Mesothelial cell of epicardium (in vitro differentiated cells): ENCODE measurements at regions not wholly inside any gene's neighbourhood (a gene's known extent, or its start where the extent isn't known, plus 50 kb on each side); places are given as distances from the start of the nearest gene placed in this dataset.
"Not testable (repeated sequence)": the region's sequence is repeated elsewhere in the genome, so short reads cannot be mapped to it uniquely, and the experiment has no call there.

ENCODE experiments used
- DNase-seq, 2 experiments: peaks; one replicate each; pipeline ENCODE4 v3.0.0; 2021; ENCODE audit warnings: low spot score in 2 of 2; ENCODE audit not compliant: unreplicated experiment in 2 of 2
- H3K27ac Mint-ChIP-seq: 2 replicates; pipeline ENCODE4 v1.8.0; 2021; ENCODE audit warnings: mixed read lengths
- H3K27me3 Mint-ChIP-seq: 2 replicates; pipeline ENCODE4 v1.8.0; 2021; ENCODE audit warnings: low read depth, mixed read lengths
- H3K36me3 Mint-ChIP-seq: 2 replicates; pipeline ENCODE4 v1.8.0; 2021; ENCODE audit warnings: mixed read lengths
- H3K4me1 Mint-ChIP-seq: 2 replicates; pipeline ENCODE4 v1.8.0; 2021; ENCODE audit warnings: mixed read lengths
- H3K4me3 Mint-ChIP-seq: 2 replicates; pipeline ENCODE4 v1.8.0; 2021; ENCODE audit warnings: mild to moderate bottlenecking, moderate library complexity, mixed read lengths
- H3K9me3 Mint-ChIP-seq: 2 replicates; pipeline ENCODE4 v1.8.0; 2021; ENCODE audit warnings: mixed read lengths
- CTCF ChIP-seq: fragments of 200-600 bp; sonication (generic); IDR thresholded peaks from one replicate; pipeline ENCODE4 v1.5.0; 2021; ENCODE audit warnings: antibody characterized with exemption; ENCODE audit not compliant: unreplicated experiment

DNA sequence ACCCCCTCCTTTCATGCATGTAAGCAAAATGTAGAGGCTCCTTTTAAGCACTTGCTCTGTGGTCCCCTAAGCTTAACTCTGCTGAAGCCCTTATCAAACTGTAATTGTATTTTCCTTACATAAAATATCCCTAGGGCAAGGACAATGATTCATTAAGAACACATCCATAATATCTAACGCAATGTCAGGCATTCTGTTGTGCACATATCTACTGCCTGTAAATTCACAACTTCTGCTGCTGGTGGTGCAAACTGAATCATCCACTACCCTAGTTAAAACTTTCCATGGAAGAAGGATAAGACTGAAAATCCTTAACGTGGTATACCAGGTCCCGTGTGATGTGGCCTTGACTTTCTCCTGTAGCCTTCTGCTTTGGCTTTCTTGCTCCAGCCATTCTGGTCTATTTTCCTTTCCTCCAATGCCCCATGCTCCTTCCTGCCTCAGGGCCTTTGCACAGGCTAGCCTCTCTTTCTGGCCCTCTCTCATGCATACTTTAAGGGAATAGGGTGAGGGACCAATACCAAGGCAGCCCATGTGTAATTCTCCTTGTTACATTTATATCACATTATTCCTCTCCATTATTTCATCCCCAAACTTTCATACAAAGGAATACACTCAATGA lies 113.6 kb upstream of the ZFP64 start:
- H3K9me3 Mint-ChIP-seq = peaks cover 7% of the 10 kb centered on the region
- H3K36me3 Mint-ChIP-seq = no peaks in the 10 kb centered on the region
- H3K4me1 Mint-ChIP-seq = peaks cover 13% of the 10 kb centered on the region
- no peak for DNase-seq
- no peak for TF ChIP-seq CTCF
- H3K4me3 Mint-ChIP-seq = no peak overlapping the region
- no peak overlapping the region for H3K27ac Mint-ChIP-seq
- H3K27me3 Mint-ChIP-seq = peaks cover 24% of the 10 kb centered on the region

DNA sequence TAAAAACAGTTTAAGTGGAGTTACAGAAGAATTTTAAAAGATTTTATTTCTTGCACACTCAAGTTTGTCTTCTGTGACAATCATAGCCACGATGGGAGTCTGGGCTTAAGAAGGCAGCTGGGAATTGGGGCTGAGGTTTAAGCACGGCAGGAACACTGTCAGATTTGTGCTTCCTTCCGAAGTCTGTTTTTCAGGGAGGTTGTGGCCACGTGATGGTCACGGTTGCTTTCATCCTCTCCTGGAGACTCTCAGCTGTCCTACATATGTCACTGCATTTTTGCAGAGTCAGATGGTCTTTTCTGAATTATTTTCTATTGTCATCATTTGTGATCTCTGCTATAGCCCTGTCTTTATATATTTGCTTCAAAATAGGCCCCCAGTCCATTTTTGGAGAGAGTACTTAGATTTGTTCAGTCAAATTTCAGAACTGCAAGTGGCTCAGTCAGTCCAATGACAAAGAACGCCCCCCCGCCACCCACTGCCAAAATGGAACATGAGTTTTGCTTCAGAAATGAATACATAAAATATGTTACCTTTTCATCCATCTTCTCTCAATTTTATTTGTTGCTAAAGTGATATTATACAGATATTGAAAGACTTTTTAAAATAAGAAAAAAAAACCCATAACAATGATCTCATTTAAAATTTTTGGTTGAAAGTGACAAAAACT lies 111.8 kb upstream of the ZFP64 start:
- H3K27me3 Mint-ChIP-seq = peaks cover 30% of the 10 kb centered on the region
- no peak for TF ChIP-seq CTCF
- H3K27ac Mint-ChIP-seq = no peak overlapping the region
- peaks cover 7% of the 10 kb centered on the region for H3K9me3 Mint-ChIP-seq
- H3K36me3 Mint-ChIP-seq = no peaks in the 10 kb centered on the region
- H3K4me3 Mint-ChIP-seq = no peak overlapping the region
- DNase-seq = no peak
- peaks cover under 1% of the 10 kb centered on the region for H3K4me1 Mint-ChIP-seq

GRCh38 chr20:52302736-52303135 lies 111.2 kb upstream of the ZFP64 start:
- H3K9me3 Mint-ChIP-seq = peaks cover 7% of the 10 kb centered on the region
- H3K27me3 Mint-ChIP-seq = peaks cover 30% of the 10 kb centered on the region
- no peaks in the 10 kb centered on the region for H3K36me3 Mint-ChIP-seq
- no peak for TF ChIP-seq CTCF
- H3K4me1 Mint-ChIP-seq = no peaks in the 10 kb centered on the region
- no peak overlapping the region for H3K4me3 Mint-ChIP-seq
- DNase-seq = no peak
- H3K27ac Mint-ChIP-seq = no peak overlapping the region

- not testable (repeated sequence) for H3K4me3 Mint-ChIP-seq, H3K27ac Mint-ChIP-seq, H3K4me1 Mint-ChIP-seq, H3K9me3 Mint-ChIP-seq, DNase-seq, H3K36me3 Mint-ChIP-seq
- peaks cover 30% of the 10 kb centered on the region for H3K27me3 Mint-ChIP-seq
Measured at GRCh38 chr20:52302051-52302450, 110.5 kb upstream of the ZFP64 start.

DNA sequence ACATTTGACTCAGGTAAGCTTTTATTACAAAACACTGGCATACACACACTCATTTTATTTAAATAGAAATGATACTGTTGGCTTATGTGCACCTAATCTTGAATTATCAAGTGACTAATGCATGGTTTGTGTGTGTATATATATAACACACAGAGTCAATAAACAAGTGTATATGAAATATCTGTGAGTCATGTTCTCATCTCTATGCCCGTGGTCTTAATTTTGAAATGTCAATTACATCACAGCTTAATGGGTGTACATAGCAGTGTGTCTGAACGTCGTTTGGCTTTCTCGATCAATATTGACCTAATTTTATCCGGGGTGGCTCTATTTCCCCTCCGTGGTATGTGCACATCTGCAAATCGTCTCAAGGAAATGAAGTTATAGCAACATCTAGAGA lies 104.0 kb upstream of the ZFP64 start:
- TF ChIP-seq CTCF = no peak
- DNase-seq = no peak
- H3K4me1 Mint-ChIP-seq = no peaks in the 10 kb centered on the region
- H3K36me3 Mint-ChIP-seq = no peaks in the 10 kb centered on the region
- H3K27ac Mint-ChIP-seq = no peak overlapping the region
- H3K9me3 Mint-ChIP-seq = peaks cover 4% of the 10 kb centered on the region
- no peak overlapping the region for H3K4me3 Mint-ChIP-seq
- H3K27me3 Mint-ChIP-seq = peaks cover 28% of the 10 kb centered on the region

GRCh38 chr20:52294106-52294628 lies 102.6 kb upstream of the ZFP64 start:
- no peak overlapping the region for H3K4me3 Mint-ChIP-seq
- TF ChIP-seq CTCF = no peak
- peaks cover 4% of the 10 kb centered on the region for H3K9me3 Mint-ChIP-seq
- H3K4me1 Mint-ChIP-seq = no peaks in the 10 kb centered on the region
- H3K36me3 Mint-ChIP-seq = no peaks in the 10 kb centered on the region
- H3K27me3 Mint-ChIP-seq = peaks cover 23% of the 10 kb centered on the region
- no peak overlapping the region for H3K27ac Mint-ChIP-seq
- no peak for DNase-seq
